Sigmoid colon (tissue), 6 donors: ENCODE measurements at regions not wholly inside any gene's neighbourhood (a gene's known extent, or its start where the extent isn't known, plus 50 kb on each side); places are given as distances from the start of the nearest gene placed in this dataset.

Experiments
- DNase-seq: peaks from one replicate; pipeline ENCODE4 v3.0.0-alpha.2; 2019
- H3K27ac ChIP-seq, 4 donors: fragments of 200-600 bp; sonication (generic); one replicate each; pipeline ENCODE4 v1.5.1; 2016 to 2019; ENCODE audit warnings: mild to moderate bottlenecking in 1 of 4
- H3K27me3 ChIP-seq, 3 donors: fragments of 200-600 bp; sonication (generic); one replicate each; pipeline ENCODE4 v1.5.1; 2019; ENCODE audit warnings: mild to moderate bottlenecking in 1 of 3
- H3K36me3 ChIP-seq, 4 donors: fragments of 200-600 bp; sonication (generic); one replicate each; pipeline ENCODE4 v1.5.1; 2016 to 2019
- H3K4me1 ChIP-seq, 4 donors: fragments of 200-600 bp; sonication (generic); one replicate each; pipeline ENCODE4 v1.5.1; 2017 to 2019
- H3K4me3 ChIP-seq, 4 donors: fragments of 200-600 bp; sonication (generic); one replicate each; pipeline ENCODE4 v1.5.1; 2017 to 2019; ENCODE audit warnings: mild to moderate bottlenecking in 2 of 4, moderate library complexity in 1 of 4
- H3K9me3 ChIP-seq, 4 donors: fragments of 200-600 bp in 3 of 4; sonication (generic) in 3 of 4; one replicate each; pipeline versions ENCODE4 v1.5.1 to v1.6.1; 2013 to 2019
- CTCF ChIP-seq, 4 experiments: fragments of 450-650 bp in 3 of 4; fragments of 200-600 bp in 1 of 4; IDR thresholded peaks; one replicate each; pipeline ENCODE4 v1.5.1; 2016 to 2019; ENCODE audit warnings: antibody characterized with exemption in 4 of 4, mild to moderate bottlenecking in 3 of 4, moderate library complexity in 2 of 4
- EP300 ChIP-seq, 4 donors: sonication (generic); formaldehyde crosslinking; IDR thresholded peaks; one replicate each; pipeline ENCODE4 v1.6.1; 2017; ENCODE audit warnings: antibody characterized with exemption in 4 of 4
- POLR2A ChIP-seq, 2 donors: fragments of 450-650 bp; IDR thresholded peaks; one replicate each; pipeline ENCODE4 v1.6.1; 2016; ENCODE audit warnings: antibody characterized with exemption in 2 of 2, mild to moderate bottlenecking in 2 of 2, moderate library complexity in 2 of 2
- POLR2AphosphoS5 ChIP-seq, 4 donors: sonication (generic); formaldehyde crosslinking; IDR thresholded peaks; one replicate each; pipeline ENCODE4 v1.6.1; 2017; ENCODE audit warnings: antibody characterized with exemption in 4 of 4
- WGBS, 2 donors: extraction: QIAGEN DNeasy Blood & Tissue Kit; methylation state at CpG; one replicate each; pipeline ENCODE4 v1.1.7; 2013; 5-methylcytosine and 5-hydroxymethylcytosine counted together
- intact Hi-C: fragments of 100-400 bp; cut with DNase I; formaldehyde crosslinking; loops from one replicate; pipeline ENCODE4 v1.15.1; 2023
- donor health status: healthy with polysubstance abuse.
- donor health status: healthy.

GRCh38 chr4:111883557-111883999 lies 261.7 kb upstream of the FAM241A start:
- Histone ChIP-seq H3K4me1 (no peaks in the 10 kb centered on the region), H3K4me3 (no peak overlapping the region), H3K27ac (no peak overlapping the region), H3K27me3 (no peaks in the 10 kb centered on the region), H3K36me3 (no peaks in the 10 kb centered on the region), H3K9me3 (no peaks in the 10 kb centered on the region)
- 5 to 50% methylated on average over 1 of the region's 1 CpG for WGBS, 2 donors
- intact Hi-C loops: no loop called here
- DNase-seq: no peak
- no peak for TF ChIP-seq EP300 (IDR thresholded peaks at IDR 0.05)
- no peak for TF ChIP-seq POLR2AphosphoS5 (IDR thresholded peaks at IDR 0.05)
- TF ChIP-seq CTCF (IDR thresholded peaks at IDR 0.05): no peak
- no peak for TF ChIP-seq POLR2A (IDR thresholded peaks at IDR 0.05)

DNA sequence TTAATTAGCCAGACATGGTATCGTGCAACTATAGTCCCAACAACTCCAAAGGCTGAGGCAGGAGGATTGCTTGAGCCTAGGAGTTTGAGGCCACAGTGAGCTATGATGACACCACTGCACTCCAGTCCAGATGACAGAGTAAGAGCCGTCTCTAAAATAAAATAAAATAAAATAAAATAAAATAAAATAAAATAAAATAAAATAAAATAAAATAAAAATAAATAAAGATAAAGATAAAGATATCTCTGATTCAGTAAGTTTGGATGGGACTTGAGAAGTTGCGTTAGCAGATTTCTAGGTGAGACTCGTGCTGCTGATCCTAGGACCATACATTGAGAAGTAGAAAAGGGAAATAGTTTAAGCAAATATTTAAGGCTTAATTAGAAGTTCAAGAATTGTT lies 254.8 kb upstream of the FAM241A start:
- TF ChIP-seq CTCF (IDR thresholded peaks at IDR 0.05): no peak
- no peaks in the 10 kb centered on the region for H3K36me3 ChIP-seq
- WGBS, 2 donors: 91 to 93% methylated on average over 4 of the region's 4 CpGs
- intact Hi-C loops: no loop called here
- no peaks in the 10 kb centered on the region for H3K4me1 ChIP-seq
- H3K27me3 ChIP-seq: no peaks in the 10 kb centered on the region
- no peak overlapping the region for H3K4me3 ChIP-seq
- DNase-seq: no peak
- H3K9me3 ChIP-seq: peaks cover 0 to 2% (median 0%) of the 10 kb centered on the region in 4 donors
- no peak overlapping the region for H3K27ac ChIP-seq

DNA sequence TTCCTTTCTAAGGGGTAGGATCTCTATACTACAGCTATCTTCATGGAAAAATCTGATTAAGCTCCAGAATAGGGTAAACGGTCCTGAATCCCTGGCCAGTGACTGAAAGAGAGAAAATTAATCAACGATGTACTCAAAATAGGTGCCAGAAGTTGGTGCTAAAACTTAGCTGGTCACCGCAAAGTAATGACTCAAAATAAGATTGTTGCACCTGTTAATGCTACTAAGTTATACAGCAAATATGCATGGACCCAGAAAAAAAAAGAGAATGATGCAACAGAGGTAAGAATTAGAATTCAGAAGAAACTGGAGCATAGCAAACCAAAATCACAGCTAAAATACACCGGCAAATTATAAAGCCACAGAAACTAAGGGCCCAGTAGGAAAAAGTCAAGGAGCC lies 239.7 kb upstream of the FAM241A start:
- H3K27ac ChIP-seq: no peak overlapping the region
- WGBS, 2 donors: 87% methylated on average over 4 of the region's 4 CpGs
- DNase-seq: no peak
- intact Hi-C loops: no loop called here
- H3K36me3 ChIP-seq: no peaks in the 10 kb centered on the region
- H3K27me3 ChIP-seq: no peaks in the 10 kb centered on the region
- no peak for TF ChIP-seq CTCF (IDR thresholded peaks at IDR 0.05)
- TF ChIP-seq POLR2A (IDR thresholded peaks at IDR 0.05): no peak
- no peak for TF ChIP-seq POLR2AphosphoS5 (IDR thresholded peaks at IDR 0.05)
- no peak for TF ChIP-seq EP300 (IDR thresholded peaks at IDR 0.05)
- H3K4me3 ChIP-seq: no peak overlapping the region
- H3K4me1 ChIP-seq: no peaks in the 10 kb centered on the region
- H3K9me3 ChIP-seq: no peaks in the 10 kb centered on the region

GRCh38 chr4:111919639-111920038 lies 225.6 kb upstream of the FAM241A start:
- TF ChIP-seq CTCF (IDR thresholded peaks at IDR 0.05) (no peak), POLR2A (IDR thresholded peaks at IDR 0.05) (no peak)
- WGBS, 2 donors: 94 to 95% methylated on average over 1 of the region's 1 CpG
- intact Hi-C loops: no loop called here

DNA sequence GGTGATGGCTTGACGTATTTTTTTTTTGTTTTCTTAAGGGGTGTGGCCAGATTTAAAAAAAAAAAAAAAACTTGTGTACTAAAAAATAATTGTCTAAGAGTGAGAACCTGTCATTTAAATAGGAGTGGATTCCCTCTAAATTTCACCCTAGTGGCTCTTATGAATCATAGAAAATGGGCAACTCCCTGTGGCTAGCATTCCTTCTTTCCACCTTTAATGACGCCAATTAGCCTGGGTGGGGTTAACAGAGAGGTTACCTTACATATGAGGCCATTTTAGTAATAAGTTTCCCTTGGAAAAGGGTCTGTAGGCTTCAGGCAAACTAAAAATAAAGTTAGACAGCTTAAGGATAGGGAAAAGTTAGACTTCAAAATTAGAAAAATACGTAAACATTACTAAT lies 223.5 kb upstream of the FAM241A start:
- DNase-seq: no peak
- no peak overlapping the region for H3K27ac ChIP-seq
- intact Hi-C loops: no loop called here
- H3K9me3 ChIP-seq: no peaks in the 10 kb centered on the region
- no peak overlapping the region for H3K4me3 ChIP-seq
- WGBS, 2 donors: 56 to 76% methylated on average over 3 of the region's 3 CpGs
- H3K4me1 ChIP-seq: no peaks in the 10 kb centered on the region
- no peaks in the 10 kb centered on the region for H3K36me3 ChIP-seq
- TF ChIP-seq EP300 (IDR thresholded peaks at IDR 0.05): no peak
- no peak for TF ChIP-seq CTCF (IDR thresholded peaks at IDR 0.05)
- no peak for TF ChIP-seq POLR2A (IDR thresholded peaks at IDR 0.05)
- no peak for TF ChIP-seq POLR2AphosphoS5 (IDR thresholded peaks at IDR 0.05)
- H3K27me3 ChIP-seq: no peaks in the 10 kb centered on the region

More at GRCh38 chr4:111919639-111920038, 225.6 kb upstream of the FAM241A start:
- Histone ChIP-seq H3K27me3 (no peaks in the 10 kb centered on the region), H3K4me1 (no peaks in the 10 kb centered on the region), H3K4me3 (no peak overlapping the region), H3K27ac (no peak overlapping the region), H3K36me3 (no peaks in the 10 kb centered on the region), H3K9me3 (no peaks in the 10 kb centered on the region)
- DNase-seq: no peak
